GM19043 (cell line): ENCODE measurements at regions not wholly inside any gene's neighbourhood (a gene's known extent, or its start where the extent isn't known, plus 50 kb on each side); places are given as distances from the start of the nearest gene placed in this dataset.

ENCODE experiments used
- ATAC-seq: cut with Tn5 transposase; IDR thresholded peaks from one replicate; pipeline ENCODE4 v1.9.1; 2021; ENCODE audit warnings: low read depth; ENCODE audit not compliant: unreplicated experiment

DNA sequence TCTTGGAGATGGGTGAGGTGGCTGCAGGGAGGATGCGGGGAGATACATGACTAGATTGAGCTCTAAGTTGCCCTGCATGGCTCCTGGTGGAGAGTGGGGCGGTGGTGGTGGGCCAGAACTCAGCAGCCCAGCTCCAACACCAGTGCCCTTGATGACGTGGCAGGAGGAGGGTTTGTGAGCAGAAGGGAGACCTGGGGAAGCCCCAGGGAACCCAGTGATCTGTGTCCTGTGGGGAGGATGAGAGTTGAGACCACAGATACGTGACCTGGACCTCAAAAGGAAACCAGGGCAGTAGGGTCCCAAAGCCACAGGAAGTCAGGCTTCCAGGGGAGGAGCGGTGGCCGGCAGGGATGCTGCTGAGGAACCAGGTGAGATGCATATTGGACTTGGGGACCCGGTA lies 989.1 kb upstream of the TMEM132C start:
- peak; percentile 87 for ATAC-seq

DNA sequence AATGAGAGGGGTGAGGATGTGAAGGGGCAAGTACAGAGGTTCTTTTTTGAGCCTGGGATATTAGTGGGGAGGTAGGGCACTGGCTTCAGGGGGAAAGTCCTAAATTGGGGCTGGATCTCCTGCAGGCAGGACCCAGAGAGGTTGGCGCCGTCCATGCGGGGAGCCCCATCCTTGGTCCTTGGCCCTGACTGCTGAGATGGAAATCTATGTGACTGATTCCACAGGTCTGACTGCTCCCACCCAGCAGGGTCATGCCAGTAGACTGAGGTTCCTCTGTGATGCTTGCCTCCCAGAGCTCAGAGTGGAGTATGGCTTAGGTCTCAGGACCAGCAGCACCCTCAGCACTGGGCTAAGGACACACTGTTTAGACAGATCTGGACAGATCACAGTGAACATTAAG lies 988.6 kb upstream of the TMEM132C start:
- no peak for ATAC-seq

DNA sequence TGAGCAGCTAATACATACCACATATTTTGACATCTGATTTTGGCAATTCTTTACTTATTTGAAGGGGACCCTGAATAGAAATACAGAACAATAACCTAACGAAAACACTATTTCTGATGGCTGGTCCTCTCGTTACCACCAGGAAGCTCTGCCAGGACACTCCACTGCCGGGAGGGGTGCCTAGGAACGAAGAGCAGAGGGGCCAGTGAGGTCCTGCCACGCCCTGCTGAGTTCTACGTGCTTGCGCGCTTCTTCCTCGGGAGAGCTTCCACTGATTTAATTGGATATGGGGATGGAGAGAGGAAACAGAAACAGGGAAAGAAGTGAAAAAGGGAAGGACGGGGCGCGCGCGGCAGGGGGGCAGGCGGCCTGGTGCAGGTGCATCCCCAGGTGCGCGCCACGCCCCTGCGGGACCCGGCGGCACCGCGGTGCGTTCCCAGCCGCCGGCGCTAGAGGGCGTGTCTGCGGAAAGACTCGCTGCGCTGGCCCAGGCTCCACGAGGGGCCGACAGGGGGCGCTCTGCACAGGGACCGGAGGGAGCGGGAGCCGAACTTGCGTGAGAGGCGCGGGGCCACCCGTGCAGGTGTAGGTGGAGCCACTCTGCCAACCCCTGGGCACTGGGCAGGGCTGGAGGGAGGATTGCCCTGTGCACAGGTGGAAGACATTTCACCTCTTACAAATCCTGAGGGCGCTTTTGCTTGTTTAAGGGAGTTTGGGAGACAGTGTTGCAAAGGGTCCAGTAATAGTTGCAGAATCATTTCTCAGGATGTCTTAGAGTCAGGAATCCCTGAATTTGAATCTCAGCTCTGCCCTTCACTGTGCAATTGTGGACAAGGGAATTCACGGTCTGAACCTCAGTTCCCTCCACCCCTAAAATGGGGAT lies 986.3 kb upstream of the TMEM132C start:
- ATAC-seq, result no peak

DNA sequence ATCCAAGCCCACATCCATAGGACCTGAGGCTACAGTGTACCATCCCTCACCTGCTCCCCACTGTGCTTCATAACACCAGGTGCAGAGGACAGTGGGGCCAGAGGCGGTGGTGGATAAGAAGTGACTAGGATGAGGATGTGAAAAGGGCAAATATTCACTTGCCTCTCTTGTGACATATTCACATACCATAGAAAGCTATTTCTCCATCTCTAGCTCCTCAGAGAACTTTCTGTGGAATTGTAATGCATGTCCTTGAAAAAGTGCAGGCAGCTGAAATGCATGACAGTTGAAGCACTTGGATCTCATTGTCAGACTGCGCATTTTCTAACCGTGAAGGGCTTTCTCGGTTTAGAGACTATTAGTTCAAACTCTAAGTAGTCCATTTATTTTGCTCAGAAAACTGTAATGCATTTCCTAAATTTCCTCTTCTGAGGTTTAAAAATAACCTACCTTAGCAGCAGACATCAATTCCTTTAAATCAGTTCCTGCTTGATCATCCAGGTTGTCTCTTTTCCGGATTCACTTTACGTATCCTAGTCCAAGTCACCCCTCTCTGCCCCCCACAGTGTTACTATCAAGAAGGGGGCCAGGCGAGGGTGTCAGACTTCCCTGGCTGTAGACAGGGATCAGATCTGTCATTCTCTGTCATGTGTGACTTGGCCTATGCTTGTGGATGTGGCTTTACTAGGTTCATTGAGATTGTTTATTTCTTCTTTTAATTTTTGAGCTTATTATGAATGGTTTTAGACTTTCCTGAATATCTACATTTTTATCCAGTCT lies 984.0 kb upstream of the TMEM132C start:
- ATAC-seq, result no peak

DNA sequence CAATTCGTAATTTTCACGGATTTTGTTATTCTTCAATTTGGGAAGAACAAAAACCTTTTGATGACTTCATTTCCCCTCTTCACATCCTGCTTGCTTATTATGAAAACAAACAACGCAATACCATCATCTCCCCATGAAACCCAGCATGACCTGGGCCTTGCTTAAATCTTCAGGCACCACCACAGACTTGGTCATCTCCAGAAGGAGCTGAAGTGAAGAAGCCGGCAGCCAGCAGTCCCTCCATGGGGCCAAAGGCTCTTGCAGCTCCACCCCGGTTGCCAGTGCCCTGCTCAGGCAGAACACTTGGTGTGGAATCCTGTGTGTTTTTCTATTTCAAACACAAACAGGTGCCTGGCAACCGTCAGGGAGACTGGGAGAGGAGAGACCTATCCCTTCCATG lies 982.9 kb upstream of the TMEM132C start:
- no peak for ATAC-seq

DNA sequence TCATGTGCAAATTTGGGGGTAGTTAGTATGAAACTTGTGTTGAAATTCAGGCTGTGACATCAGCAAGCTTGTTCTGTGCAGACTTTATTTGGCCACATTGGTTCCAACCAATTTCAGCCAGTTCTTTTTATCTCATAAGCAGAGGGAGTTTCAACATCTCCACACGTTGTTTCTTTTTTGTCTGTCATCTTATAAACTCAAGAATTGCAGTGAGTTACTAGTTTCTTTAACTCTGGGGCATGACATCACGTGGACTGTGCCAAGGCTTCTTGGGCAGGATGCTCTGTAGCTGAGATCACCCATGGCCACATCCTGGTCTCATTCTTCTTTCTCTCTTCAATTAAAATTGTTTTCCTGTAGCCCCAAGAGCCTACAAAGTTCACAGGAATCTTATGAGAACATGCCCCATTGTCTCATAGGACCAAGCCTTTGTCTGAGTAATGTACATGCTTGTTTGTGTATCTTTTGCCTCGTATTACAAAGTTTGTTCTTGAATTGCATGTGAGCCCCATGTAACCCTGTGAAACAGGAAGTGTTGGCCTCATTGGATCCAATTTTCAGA lies 982.0 kb upstream of the TMEM132C start:
- ATAC-seq, result no peak

GRCh38 chr12:127286281-127286680 lies 980.7 kb upstream of the TMEM132C start:
- ATAC-seq, result no peak

- ATAC-seq, result no peak
These were observed 979.7 kb upstream of the TMEM132C start for GRCh38 chr12:127287256-127287655.

- ATAC-seq, result no peak
These were observed 976.7 kb upstream of the TMEM132C start for GRCh38 chr12:127290251-127290650.

GRCh38 chr12:127292736-127293135 lies 974.2 kb upstream of the TMEM132C start:
- ATAC-seq, result no peak

DNA sequence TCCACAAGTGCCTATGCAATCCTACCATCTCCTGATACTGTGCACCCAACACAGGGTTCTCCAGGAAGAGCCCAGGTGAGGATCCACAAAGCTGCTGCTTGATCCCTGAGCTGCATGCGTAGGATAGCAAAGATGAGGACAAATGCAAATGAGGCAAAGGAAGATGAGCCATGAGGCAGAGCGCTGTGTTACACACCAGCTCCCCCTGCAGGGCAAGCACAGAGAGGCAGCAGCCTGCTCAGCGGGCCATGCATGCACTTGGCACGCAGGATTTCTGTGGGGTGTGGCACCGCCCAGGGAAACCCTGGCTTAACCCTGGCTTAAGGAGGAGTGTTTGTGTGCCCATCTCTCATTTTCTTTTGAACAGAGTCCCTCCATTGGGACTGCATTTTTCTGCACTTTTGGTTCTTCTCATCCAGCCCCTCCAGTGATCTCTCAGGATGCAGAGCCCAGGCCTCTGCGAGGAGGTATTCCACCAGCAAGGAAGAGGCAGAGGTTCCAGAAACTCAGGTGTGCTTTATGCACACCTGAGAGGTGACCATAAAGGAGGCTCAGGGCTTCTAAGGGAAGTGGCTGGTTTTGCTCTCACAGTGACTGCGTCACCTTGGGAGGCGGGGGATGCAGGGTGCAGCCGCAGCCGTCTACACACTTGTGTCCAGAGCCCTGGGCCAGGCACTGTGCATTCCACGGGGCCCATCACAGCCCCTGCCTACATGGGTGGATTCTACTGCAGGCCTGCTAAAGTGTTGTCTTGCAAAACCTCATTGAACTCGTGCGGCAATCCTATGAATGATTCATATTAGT lies 973.3 kb upstream of the TMEM132C start:
- peak; percentile 64 for ATAC-seq

DNA sequence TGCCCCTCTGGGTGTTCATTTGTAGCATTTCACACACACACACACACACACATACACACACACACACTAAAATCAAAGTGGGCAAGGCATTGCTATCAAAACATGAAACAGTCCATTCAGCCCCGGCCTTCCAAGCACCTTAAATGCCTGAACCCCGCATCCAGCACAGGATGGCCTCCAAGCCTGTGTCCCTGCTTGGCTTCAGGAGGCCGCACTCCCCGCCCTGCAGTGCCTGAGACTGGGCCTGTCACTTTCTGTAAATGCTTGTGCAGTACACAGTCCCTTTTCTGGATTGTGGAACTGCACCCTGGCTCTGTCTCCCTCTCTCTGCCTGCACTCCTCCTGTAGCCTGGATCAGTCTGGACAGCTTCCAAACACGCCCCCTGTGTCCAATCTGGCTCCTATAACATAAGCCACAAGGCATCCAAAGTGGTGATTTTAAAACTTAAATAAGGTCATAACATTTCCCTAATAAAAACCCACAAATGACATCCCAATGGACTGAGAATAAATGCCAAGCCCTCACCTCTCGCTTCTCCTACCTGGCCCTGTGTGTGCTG lies 972.2 kb upstream of the TMEM132C start:
- ATAC-seq, result no peak

DNA sequence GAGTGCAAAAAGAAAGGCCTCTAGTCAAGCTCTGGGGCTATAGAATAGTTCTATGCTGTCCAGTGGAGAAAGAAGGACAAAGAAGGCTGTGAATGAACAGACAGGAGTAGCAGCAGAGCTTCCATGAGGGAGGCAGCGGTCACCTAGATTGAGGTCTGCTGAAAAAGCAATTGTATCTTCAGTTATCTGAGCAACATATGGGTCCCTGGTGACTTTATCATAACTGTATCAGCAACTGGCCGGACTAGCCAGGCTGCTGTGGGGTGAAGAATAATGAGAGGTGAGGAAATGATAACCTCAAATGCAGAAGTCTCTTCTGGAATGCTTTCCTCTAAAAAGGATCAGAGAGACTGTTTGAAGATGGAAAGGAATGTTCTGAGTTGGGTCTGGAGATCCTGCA lies 971.3 kb upstream of the TMEM132C start:
- no peak for ATAC-seq

DNA sequence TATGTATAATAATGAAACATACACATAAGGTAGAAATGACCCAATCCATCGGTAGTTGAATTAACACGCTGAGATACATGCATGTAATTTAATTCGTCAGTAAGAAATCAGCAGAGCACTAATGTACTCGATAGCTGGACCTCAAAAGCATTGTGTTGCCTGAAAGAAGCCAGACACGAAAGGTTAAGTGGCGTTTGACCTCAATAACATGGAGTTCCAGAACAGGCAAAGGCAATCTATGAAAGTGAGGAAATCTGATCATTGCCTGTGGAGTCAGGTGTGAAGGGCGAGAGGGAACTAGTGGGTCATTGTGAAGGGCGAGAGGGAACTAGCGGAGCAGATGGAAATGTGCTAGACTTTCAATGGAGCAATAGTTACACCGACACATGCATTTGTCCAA lies 970.4 kb upstream of the TMEM132C start:
- no peak for ATAC-seq

DNA sequence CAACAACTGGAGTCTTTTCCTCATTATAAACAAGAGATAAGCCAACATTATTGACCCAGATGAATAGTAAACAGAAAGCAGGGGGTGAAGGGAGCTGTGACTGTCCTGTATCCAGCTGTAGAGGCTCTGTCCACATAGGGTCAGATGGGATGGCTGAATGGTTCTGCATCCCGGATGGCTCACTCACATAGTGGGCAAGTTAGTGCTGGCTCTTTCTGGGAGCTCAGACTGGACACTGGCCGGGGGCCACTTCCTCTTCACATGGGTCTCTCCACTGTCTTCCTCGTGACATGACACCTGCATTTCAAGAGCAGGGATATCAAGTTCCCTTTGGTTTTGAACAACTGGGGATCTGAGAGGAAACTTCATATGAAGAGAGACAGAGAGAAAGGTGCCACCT lies 969.6 kb upstream of the TMEM132C start:
- no peak for ATAC-seq

DNA sequence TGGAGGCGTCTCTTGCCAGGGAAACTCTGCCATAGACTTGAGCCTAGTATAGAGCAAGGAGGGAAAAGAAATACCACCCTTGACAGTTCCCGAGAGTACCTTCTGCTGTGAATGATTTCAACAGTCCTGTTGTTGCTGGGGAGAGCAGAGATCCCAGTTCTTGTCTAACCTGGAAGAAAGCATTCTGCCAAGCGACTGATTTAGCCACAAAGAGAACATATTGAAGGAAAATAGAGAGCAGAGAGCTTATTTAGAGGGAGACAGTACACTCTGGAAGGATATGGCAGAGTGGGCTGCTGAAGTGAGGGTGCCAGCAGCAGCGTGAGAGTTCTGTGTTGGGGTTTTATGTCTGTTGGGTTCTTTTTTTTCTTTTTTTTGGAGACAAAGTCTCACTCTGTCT lies 966.9 kb upstream of the TMEM132C start:
- ATAC-seq, result no peak

- ATAC-seq, result no peak
These were observed 966.2 kb upstream of the TMEM132C start for GRCh38 chr12:127300753-127301152.

DNA sequence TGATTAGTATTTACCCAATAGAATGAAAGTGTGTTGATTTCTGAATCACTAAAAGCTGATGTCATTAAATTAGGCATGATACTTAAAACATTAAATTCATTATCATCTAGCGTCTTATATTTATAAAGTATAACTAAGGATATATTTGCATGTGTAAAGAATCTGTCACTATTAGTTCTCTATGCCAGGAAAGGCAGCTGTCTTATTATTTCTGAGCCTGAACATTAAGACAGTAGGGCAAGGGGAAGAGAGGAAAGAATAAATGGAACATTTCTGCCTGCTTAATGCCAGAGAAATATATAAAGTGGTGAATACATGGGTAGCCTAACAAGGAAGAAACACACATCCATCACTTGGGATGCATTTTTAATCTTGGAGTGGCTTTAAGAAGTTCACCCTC lies 965.1 kb upstream of the TMEM132C start:
- no peak for ATAC-seq

DNA sequence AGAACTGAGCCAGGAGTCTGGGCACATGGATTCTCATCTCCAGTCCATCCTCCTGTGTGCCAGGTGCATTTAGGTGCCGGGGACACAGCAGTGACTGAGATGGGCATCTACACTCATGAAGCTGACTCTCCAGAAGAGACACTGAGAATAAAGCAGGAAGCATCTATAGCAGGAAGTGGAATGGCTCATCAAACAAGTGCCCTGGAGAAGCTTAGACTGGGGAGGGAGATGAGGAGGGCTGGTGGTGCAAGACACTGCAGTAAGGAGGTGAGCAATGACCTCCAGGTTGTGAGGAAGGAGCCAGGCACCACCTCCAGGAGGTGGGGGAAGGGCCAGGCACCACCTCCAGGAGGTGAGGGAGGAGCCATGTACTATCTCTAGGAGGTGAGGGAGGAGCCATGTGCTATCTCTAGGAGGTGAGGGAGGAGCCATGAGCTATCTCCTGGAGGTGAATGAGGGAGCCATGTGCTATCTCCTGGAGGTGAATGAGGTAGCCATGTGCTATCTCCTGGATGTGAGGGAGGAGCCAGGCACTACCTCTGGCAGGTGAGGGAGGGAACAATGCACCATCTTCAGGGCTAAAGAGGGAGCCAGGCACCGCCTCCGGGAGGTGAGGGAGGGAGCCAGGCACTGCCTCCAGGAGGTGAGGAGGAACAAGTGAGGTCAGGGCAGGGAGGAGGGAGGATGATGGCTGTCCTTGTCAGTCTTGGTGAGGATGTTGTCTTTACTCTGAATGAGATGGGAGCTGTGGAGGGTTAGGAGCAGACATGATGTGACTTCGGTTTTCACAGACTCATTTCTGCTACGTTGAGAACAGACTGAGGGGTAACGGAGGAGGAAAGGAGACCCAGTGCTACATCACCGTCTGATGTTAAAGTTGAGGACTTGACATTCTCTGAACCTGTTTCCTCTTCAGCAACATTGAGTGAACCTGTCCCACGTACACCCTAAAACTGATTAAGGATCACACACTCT lies 961.9 kb upstream of the TMEM132C start:
- no peak for ATAC-seq
